ENCODE measurements at regions not wholly inside any gene's neighbourhood (a gene's known extent, or its start where the extent isn't known, plus 50 kb on each side); places are given as distances from the start of the nearest gene placed in this dataset.

DNA sequence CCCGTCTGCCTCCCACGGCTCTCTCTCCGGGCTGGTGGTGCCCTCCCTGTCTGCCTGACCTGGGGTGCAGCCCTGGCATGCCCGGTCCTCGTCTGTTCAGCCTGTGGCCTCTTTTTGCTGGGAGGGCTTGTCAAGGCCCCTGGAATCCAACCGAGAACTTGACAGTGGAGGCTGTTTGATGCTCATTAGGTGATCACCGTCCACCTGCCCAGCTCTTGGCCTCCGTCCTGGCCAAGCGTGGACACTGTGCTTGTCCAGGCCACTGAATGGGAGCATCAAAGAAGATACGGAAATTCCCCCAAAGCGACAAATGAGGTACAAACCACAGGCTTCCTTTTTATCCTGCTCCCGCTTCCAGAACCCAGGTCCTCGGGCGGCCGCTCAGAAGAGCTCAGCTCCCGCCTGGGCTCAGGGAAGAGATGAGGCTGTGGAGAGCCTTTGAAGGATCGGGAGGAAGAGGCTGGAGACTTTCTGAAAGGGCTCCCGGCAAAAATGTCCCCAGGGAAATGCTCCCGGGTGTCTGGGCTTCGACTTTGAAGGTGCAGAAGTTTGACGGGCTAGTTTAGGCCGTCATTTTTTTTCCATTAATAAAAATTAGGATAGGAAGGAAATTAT, 1273.9 kb downstream of the BRD1 start:
- Histone ChIP-seq H3K9me3 (no peaks in the 10 kb centered on the region), H3K27me3 (peaks cover 0 to 59% (median 9%) of the 10 kb centered on the region in 3 donors), H3K4me3 (no peak overlapping the region), H3K27ac (no peak overlapping the region), H3K36me3 (no peaks in the 10 kb centered on the region), H3K4me1 (no peaks in the 10 kb centered on the region)
- no peak for DNase-seq
- whole genome bisulfite sequencing, 5 donors: 83 to 87% (median 85%) methylated on average over 18 to 22 of the region's 22 CpGs
- TF ChIP-seq POLR2AphosphoS5 (IDR thresholded peaks at IDR 0.05) (no peak), EP300 (IDR thresholded peaks at IDR 0.05) (no peak), POLR2A (IDR thresholded peaks at IDR 0.05) (no peak)
- TF ChIP-seq, protein P1, sequence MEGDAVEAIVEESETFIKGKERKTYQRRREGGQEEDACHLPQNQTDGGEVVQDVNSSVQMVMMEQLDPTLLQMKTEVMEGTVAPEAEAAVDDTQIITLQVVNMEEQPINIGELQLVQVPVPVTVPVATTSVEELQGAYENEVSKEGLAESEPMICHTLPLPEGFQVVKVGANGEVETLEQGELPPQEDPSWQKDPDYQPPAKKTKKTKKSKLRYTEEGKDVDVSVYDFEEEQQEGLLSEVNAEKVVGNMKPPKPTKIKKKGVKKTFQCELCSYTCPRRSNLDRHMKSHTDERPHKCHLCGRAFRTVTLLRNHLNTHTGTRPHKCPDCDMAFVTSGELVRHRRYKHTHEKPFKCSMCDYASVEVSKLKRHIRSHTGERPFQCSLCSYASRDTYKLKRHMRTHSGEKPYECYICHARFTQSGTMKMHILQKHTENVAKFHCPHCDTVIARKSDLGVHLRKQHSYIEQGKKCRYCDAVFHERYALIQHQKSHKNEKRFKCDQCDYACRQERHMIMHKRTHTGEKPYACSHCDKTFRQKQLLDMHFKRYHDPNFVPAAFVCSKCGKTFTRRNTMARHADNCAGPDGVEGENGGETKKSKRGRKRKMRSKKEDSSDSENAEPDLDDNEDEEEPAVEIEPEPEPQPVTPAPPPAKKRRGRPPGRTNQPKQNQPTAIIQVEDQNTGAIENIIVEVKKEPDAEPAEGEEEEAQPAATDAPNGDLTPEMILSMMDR (IDR thresholded peaks at IDR 0.05): no peak
- intact Hi-C loops (cut with DNase I; ENCODE audit: low total_unique reads): no loop called here

DNA sequence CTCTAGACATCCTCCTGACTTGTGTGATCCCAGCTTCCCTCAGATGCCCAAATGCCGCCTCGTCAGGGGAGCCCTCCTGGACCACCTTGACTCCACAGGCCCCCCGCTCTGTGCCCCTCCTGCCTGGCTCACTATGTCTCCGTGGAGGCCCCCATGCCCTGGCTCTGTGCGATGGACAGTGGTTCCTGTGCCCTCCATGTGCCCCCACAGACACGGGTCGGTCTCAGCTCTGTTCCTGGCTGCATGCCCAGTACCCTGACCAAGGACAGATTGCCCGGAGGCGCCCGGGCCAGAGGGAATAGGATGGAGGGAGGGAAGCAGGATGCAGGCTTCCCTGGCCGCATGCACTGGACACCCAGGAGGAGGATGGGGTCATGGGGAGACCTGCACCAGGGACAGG, 1274.6 kb downstream of the BRD1 start:
- H3K27ac ChIP-seq: no peak overlapping the region
- WGBS, 5 donors: 55 to 68% (median 62%) methylated on average over 9 to 11 of the region's 11 CpGs
- H3K9me3 ChIP-seq: no peaks in the 10 kb centered on the region
- TF ChIP-seq POLR2A (IDR thresholded peaks at IDR 0.05) (no peak), EP300 (IDR thresholded peaks at IDR 0.05) (no peak), POLR2AphosphoS5 (IDR thresholded peaks at IDR 0.05) (no peak)
- TF ChIP-seq, protein P1 (IDR thresholded peaks at IDR 0.05): no peak
- no peak for DNase-seq
- peaks cover 0 to 61% (median 9%) of the 10 kb centered on the region in 3 donors for H3K27me3 ChIP-seq
- H3K4me3 ChIP-seq: no peak overlapping the region
- intact Hi-C loops (cut with DNase I; ENCODE audit: low total_unique reads): no loop called here
- no peaks in the 10 kb centered on the region for H3K4me1 ChIP-seq
- no peaks in the 10 kb centered on the region for H3K36me3 ChIP-seq

DNA sequence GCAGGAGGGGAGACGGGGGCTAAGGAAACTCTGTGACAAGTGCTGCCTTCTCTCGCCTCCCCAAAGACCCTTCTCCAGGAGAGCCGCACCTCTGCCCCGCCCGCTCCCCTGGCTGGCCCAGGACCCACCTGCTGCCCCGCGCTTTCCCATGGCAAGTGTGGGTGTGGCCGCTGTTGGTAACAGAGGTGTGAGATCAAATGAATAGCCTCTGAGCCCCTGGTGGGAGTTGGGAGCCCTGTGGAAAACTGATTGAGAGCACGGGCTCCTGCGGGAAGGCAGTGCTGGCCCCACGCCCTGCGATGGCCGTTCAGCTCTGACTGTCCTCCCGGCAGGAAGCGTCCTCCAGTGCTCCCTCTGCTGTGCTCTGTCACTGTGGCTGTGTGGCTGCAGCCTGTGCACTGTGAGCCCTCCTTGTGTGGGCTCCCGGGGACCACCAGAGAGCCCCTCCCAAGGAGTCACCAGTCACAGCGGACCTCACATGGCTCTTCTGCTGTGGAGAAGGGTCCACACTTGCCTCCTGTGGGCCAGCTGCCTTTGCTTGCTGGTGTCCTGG, 1275.9 kb downstream of the BRD1 start:
- H3K27ac ChIP-seq: no peak overlapping the region
- no peak overlapping the region for H3K4me3 ChIP-seq
- no peaks in the 10 kb centered on the region for H3K9me3 ChIP-seq
- TF ChIP-seq EP300 (IDR thresholded peaks at IDR 0.05) (no peak), POLR2A (IDR thresholded peaks at IDR 0.05) (no peak), POLR2AphosphoS5 (IDR thresholded peaks at IDR 0.05) (no peak)
- TF ChIP-seq, protein P1 (IDR thresholded peaks at IDR 0.05): no peak
- 48 to 53% (median 50%) methylated on average over 15 to 17 of the region's 17 CpGs for WGBS, 5 donors
- DNase-seq: no peak
- intact Hi-C loops (cut with DNase I; ENCODE audit: low total_unique reads): no loop called here
- peaks cover 0 to 66% (median 9%) of the 10 kb centered on the region in 3 donors for H3K27me3 ChIP-seq
- H3K4me1 ChIP-seq: no peaks in the 10 kb centered on the region
- H3K36me3 ChIP-seq: no peaks in the 10 kb centered on the region

DNA sequence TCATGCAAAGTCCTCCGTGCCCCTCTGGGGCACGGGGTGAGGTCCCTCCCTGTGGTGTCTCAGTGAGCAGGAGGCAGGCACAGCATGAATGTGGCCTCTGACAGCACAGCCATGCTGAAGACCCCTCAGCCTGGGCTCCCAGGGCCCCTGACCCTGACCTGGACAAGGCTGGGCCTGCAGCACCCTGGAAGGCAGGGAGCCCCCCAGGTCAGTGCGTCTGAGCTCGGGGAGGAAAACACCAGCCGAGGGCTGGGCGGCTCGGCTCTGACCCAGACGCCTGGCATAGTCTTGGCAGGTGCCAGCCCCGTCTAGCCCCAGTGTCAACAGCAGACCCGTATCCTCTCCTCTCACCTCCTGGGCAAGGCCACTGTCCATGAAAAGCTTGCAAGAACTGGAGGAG, 1276.6 kb downstream of the BRD1 start:
- TF ChIP-seq POLR2AphosphoS5 (IDR thresholded peaks at IDR 0.05) (no peak), EP300 (IDR thresholded peaks at IDR 0.05) (no peak), POLR2A (IDR thresholded peaks at IDR 0.05) (no peak)
- TF ChIP-seq, protein P1 (IDR thresholded peaks at IDR 0.05): no peak
- no peaks in the 10 kb centered on the region for H3K4me1 ChIP-seq
- WGBS, 5 donors: 80 to 88% (median 86%) methylated on average over 2 to 10 of the region's 10 CpGs
- peaks cover 0 to 66% (median 9%) of the 10 kb centered on the region in 3 donors for H3K27me3 ChIP-seq
- intact Hi-C loops (cut with DNase I; ENCODE audit: low total_unique reads): no loop called here
- no peaks in the 10 kb centered on the region for H3K9me3 ChIP-seq
- DNase-seq: no peak
- H3K36me3 ChIP-seq: no peaks in the 10 kb centered on the region
- no peak overlapping the region for H3K27ac ChIP-seq
- no peak overlapping the region for H3K4me3 ChIP-seq
